Uterus (tissue), 3 donors: ENCODE measurements at regions not wholly inside any gene's neighbourhood (a gene's known extent, or its start where the extent isn't known, plus 50 kb on each side); places are given as distances from the start of the nearest gene placed in this dataset.

Experiments used
- DNase-seq, 2 donors: peaks; one replicate each; pipeline ENCODE4 v3.0.0-alpha.2; 2019 to 2020
- H3K27ac ChIP-seq, 2 donors: fragments of 200-600 bp; sonication (generic); 1 replicate in 1 of 2; 2 replicates in 1 of 2; pipeline ENCODE4 v1.5.1; 2016 to 2018
- H3K27me3 ChIP-seq, 2 donors: fragments of 200-600 bp; sonication (generic); one replicate each; pipeline ENCODE4 v1.5.1; 2018 to 2019; ENCODE audit warnings: control low read depth in 1 of 2
- H3K36me3 ChIP-seq, 2 donors: fragments of 200-600 bp; sonication (generic); one replicate each; pipeline ENCODE4 v1.5.1; 2019; ENCODE audit warnings: control low read depth in 1 of 2
- H3K4me1 ChIP-seq, 2 donors: fragments of 200-600 bp; sonication (generic); one replicate each; pipeline ENCODE4 v1.5.1; 2018 to 2019; ENCODE audit warnings: control low read depth in 1 of 2
- H3K4me3 ChIP-seq, 2 donors: fragments of 200-600 bp; sonication (generic); 1 replicate in 1 of 2; 2 replicates in 1 of 2; pipeline ENCODE4 v1.5.1; 2018 to 2019; ENCODE audit warnings: mild to moderate bottlenecking in 1 of 2
- H3K9me3 ChIP-seq, 2 donors: fragments of 200-600 bp; sonication (generic); one replicate each; pipeline ENCODE4 v1.5.1; 2019; ENCODE audit warnings: control low read depth in 1 of 2
- CTCF ChIP-seq, 4 experiments: fragments of 200-600 bp in 2 of 4; fragments of 450-650 bp in 2 of 4; sonication (generic) in 2 of 4; IDR thresholded peaks; one replicate each; pipeline ENCODE4 v1.5.1; 2016 to 2019; ENCODE audit warnings: antibody characterized with exemption in 4 of 4, mild to moderate bottlenecking in 2 of 4, moderate library complexity in 1 of 4
- POLR2A ChIP-seq, 2 donors: fragments of 450-650 bp; IDR thresholded peaks; one replicate each; pipeline ENCODE4 v1.6.1; 2016; ENCODE audit warnings: antibody characterized with exemption in 2 of 2, mild to moderate bottlenecking in 1 of 2, moderate library complexity in 1 of 2
- intact Hi-C: fragments of 100-400 bp; cut with DNase I; formaldehyde crosslinking; loops from one replicate; pipeline ENCODE4 v1.15.1; 2023; ENCODE audit warnings: low total_unique reads
- donor health status: DM: yes; HTN: yes; CAD: no.

GRCh38 chr18:38046651-38047050 is 481.1 kb upstream of the CELF4 start:
- intact Hi-C loops, result no loop called here
- no peak for DNase-seq
- Histone ChIP-seq H3K4me3 (no peak overlapping the region), H3K36me3 (no peaks in the 10 kb centered on the region), H3K4me1 (no peaks in the 10 kb centered on the region), H3K9me3 (no peaks in the 10 kb centered on the region), H3K27ac (no peak overlapping the region), H3K27me3 (no peaks in the 10 kb centered on the region)
- TF ChIP-seq POLR2A (IDR thresholded peaks at IDR 0.05) (no peak), CTCF (IDR thresholded peaks at IDR 0.05) (no peak)

- H3K4me3 ChIP-seq, result no peak overlapping the region
- H3K27me3 ChIP-seq, result no peaks in the 10 kb centered on the region
- H3K4me1 ChIP-seq, result no peaks in the 10 kb centered on the region
- no peak overlapping the region for H3K27ac ChIP-seq
- DNase-seq, result no peak
- intact Hi-C loops, result no loop called here
- no peak for TF ChIP-seq CTCF (IDR thresholded peaks at IDR 0.05)
- no peak for TF ChIP-seq POLR2A (IDR thresholded peaks at IDR 0.05)
- H3K9me3 ChIP-seq, result no peaks in the 10 kb centered on the region
- H3K36me3 ChIP-seq, result no peaks in the 10 kb centered on the region
Measured at GRCh38 chr18:38045845-38046244, 480.2 kb upstream of the CELF4 start.

GRCh38 chr18:38042211-38042890 is 476.8 kb upstream of the CELF4 start:
- H3K4me1 ChIP-seq, result no peaks in the 10 kb centered on the region
- H3K27ac ChIP-seq, result no peak overlapping the region
- no peaks in the 10 kb centered on the region for H3K36me3 ChIP-seq
- no peaks in the 10 kb centered on the region for H3K27me3 ChIP-seq
- DNase-seq, result no peak
- no peak overlapping the region for H3K4me3 ChIP-seq
- no peak for TF ChIP-seq CTCF (IDR thresholded peaks at IDR 0.05)
- TF ChIP-seq POLR2A (IDR thresholded peaks at IDR 0.05), result no peak
- H3K9me3 ChIP-seq, result no peaks in the 10 kb centered on the region
- intact Hi-C loops, result no loop called here

- intact Hi-C loops, result no loop called here
- Histone ChIP-seq H3K27me3 (no peaks in the 10 kb centered on the region), H3K4me1 (no peaks in the 10 kb centered on the region), H3K27ac (no peak overlapping the region), H3K4me3 (no peak overlapping the region), H3K9me3 (no peaks in the 10 kb centered on the region), H3K36me3 (no peaks in the 10 kb centered on the region)
- DNase-seq, result no peak
- TF ChIP-seq POLR2A (IDR thresholded peaks at IDR 0.05) (no peak), CTCF (IDR thresholded peaks at IDR 0.05) (no peak)
Measured at GRCh38 chr18:38038242-38038641, 472.6 kb upstream of the CELF4 start.

GRCh38 chr18:38035193-38035592 is 469.6 kb upstream of the CELF4 start:
- TF ChIP-seq CTCF (IDR thresholded peaks at IDR 0.05) (no peak), POLR2A (IDR thresholded peaks at IDR 0.05) (no peak)
- no peak for DNase-seq

More at GRCh38 chr18:38035193-38035592, 469.6 kb upstream of the CELF4 start:
- no peaks in the 10 kb centered on the region for H3K9me3 ChIP-seq
- no peaks in the 10 kb centered on the region for H3K27me3 ChIP-seq
- intact Hi-C loops, result no loop called here
- H3K4me3 ChIP-seq, result no peak overlapping the region
- H3K36me3 ChIP-seq, result no peaks in the 10 kb centered on the region
- H3K27ac ChIP-seq, result no peak overlapping the region
- H3K4me1 ChIP-seq, result no peaks in the 10 kb centered on the region
